ENCODE measurements at regions not wholly inside any gene's neighbourhood (a gene's known extent, or its start where the extent isn't known, plus 50 kb on each side); places are given as distances from the start of the nearest gene placed in this dataset.

DNA sequence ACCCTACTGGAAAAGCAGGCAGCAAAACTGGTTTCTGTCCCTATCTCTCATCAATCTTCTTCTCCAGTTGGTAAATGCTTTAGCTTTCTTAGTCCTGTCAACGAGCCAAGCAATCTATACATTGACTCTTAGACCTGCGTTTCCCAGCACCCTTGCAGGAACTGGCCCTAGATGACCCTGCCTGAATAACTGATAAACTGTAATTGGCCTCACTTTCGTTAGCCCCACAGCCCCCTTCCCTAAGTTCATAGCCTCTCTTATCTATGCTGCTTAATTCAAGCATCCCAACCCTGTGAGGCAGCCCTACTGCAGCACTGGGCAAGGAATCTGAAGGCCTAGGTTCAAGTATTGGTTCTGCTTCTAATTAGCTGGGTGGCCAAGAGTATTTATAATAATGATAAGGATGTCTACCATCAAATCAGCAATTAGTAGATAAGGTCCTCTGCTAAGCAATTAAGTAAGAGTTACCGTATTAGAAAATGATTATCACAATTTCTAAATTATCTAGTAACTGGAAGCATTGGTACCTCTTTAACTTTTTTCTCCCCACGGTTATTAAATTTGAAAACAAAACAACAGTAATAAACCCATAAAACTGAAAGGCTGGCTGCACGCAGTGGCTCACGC is 86.4 kb upstream of the RMDN2 start:
- CTCF ChIA-PET = interaction anchor here (0.7 to 9.6 kb wide), 5 partner anchors 11 to 441 kb away, joined by 3 to 172 read pairs (median 20); no protein-coding TSS in a partner anchor
- no peak for DNase-seq (ENCODE audit: low read depth in 1 of 2, low spot score in 1 of 2)
- POLR2A ChIA-PET = no interaction called here
- Histone ChIP-seq H3K4me3 (no peak overlapping the region), H3K9me3 (no peaks in the 10 kb centered on the region), H3K4me1 (no peaks in the 10 kb centered on the region), H3K27ac (no peak overlapping the region), H3K4me2 (no peak overlapping the region)
- FAIRE-seq = peak; percentile 23
- TF ChIP-seq SREBF2 (IDR thresholded peaks at IDR 0.05) = no peak
- no peak for TF ChIP-seq ZFP36 (IDR thresholded peaks at IDR 0.05; ENCODE audit: borderline replicate concordance, partially characterized antibody)
- TF ChIP-seq MAFK (IDR thresholded peaks at IDR 0.05; ENCODE audit: partially characterized antibody) = no peak
- no peak for TF ChIP-seq NR3C1 (IDR thresholded peaks at IDR 0.05)
- TF ChIP-seq HES2 (IDR thresholded peaks at IDR 0.05) = no peak
- no peak for TF ChIP-seq MYC (IDR thresholded peaks at IDR 0.05; ENCODE audit: borderline replicate concordance, low read length)
- TF ChIP-seq CHD4 (IDR thresholded peaks at IDR 0.05; ENCODE audit: borderline replicate concordance) = no peak
- TF ChIP-seq RNF2 (IDR thresholded peaks at IDR 0.05; ENCODE audit: borderline replicate concordance, low read depth) = no peak
- no peak for TF ChIP-seq EHMT2 (IDR thresholded peaks at IDR 0.05; ENCODE audit: low read depth)
- TF ChIP-seq, protein P1, sequence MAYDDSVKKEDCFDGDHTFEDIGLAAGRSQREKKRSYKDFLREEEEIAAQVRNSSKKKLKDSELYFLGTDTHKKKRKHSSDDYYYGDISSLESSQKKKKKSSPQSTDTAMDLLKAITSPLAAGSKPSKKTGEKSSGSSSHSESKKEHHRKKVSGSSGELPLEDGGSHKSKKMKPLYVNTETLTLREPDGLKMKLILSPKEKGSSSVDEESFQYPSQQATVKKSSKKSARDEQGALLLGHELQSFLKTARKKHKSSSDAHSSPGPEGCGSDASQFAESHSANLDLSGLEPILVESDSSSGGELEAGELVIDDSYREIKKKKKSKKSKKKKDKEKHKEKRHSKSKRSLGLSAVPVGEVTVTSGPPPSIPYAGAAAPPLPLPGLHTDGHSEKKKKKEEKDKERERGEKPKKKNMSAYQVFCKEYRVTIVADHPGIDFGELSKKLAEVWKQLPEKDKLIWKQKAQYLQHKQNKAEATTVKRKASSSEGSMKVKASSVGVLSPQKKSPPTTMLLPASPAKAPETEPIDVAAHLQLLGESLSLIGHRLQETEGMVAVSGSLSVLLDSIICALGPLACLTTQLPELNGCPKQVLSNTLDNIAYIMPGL (CRISPR knock-in tag; IDR thresholded peaks at IDR 0.05; ENCODE audit: borderline replicate concordance) = no peak
- no peak for TF ChIP-seq ZC3H11A (IDR thresholded peaks at IDR 0.05)
- TF ChIP-seq MAX (IDR thresholded peaks at IDR 0.05) = no peak
- no peak for TF ChIP-seq CHD2 (IDR thresholded peaks at IDR 0.05; ENCODE audit: low read length, partially characterized antibody)
- TF ChIP-seq POLR2AphosphoS2 (conservative IDR thresholded peaks at IDR 0.05; ENCODE audit: low read length) = no peak
- TF ChIP-seq RAD21 (conservative IDR thresholded peaks at IDR 0.05 in 1 of 2, IDR thresholded peaks at IDR 0.05 in 1 of 2) = no peak
- TF ChIP-seq, protein P2, sequence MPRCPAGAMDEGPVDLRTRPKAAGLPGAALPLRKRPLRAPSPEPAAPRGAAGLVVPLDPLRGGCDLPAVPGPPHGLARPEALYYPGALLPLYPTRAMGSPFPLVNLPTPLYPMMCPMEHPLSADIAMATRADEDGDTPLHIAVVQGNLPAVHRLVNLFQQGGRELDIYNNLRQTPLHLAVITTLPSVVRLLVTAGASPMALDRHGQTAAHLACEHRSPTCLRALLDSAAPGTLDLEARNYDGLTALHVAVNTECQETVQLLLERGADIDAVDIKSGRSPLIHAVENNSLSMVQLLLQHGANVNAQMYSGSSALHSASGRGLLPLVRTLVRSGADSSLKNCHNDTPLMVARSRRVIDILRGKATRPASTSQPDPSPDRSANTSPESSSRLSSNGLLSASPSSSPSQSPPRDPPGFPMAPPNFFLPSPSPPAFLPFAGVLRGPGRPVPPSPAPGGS (IDR thresholded peaks at IDR 0.05) = no peak
- TF ChIP-seq ZSCAN20 (CRISPR knock-in tag; IDR thresholded peaks at IDR 0.05) = no peak
- ATAC-seq = no peak
- 73% methylated on average over 7 of the region's 7 CpGs for WGBS (ENCODE audit: missing lambda C conversion rate)

- 34% methylated on average over 3 of the region's 3 CpGs for WGBS (ENCODE audit: missing lambda C conversion rate)
- POLR2A ChIA-PET = no interaction called here
- TF ChIP-seq HOXB13 (CRISPR knock-in tag; IDR thresholded peaks at IDR 0.05; ENCODE audit: low read depth) (no peak), USF2 (IDR thresholded peaks at IDR 0.05) (no peak), CBX8 (IDR thresholded peaks at IDR 0.05) (no peak), NFE2L2 (conservative IDR thresholded peaks at IDR 0.05; ENCODE audit: low read length) (no peak), SMC3 (IDR thresholded peaks at IDR 0.05) (no peak), JUNB (IDR thresholded peaks at IDR 0.05) (no peak), HOXB5 (CRISPR knock-in tag; IDR thresholded peaks at IDR 0.05) (no peak), EHF (CRISPR knock-in tag; IDR thresholded peaks at IDR 0.05) (no peak), PHF8 (IDR thresholded peaks at IDR 0.05; ENCODE audit: borderline replicate concordance, low read depth) (no peak), ZFP36 (IDR thresholded peaks at IDR 0.05; ENCODE audit: borderline replicate concordance, partially characterized antibody) (no peak), CEBPB (IDR thresholded peaks at IDR 0.05) (no peak), HOXA7 (CRISPR knock-in tag; IDR thresholded peaks at IDR 0.05) (no peak), RAD21 (conservative IDR thresholded peaks at IDR 0.05 in 1 of 2, IDR thresholded peaks at IDR 0.05 in 1 of 2) (no peak), E2F6 (IDR thresholded peaks at IDR 0.05; ENCODE audit: borderline replicate concordance, low read depth) (no peak), FOSL2 (IDR thresholded peaks at IDR 0.05) (no peak), FOSL2 (CRISPR knock-in tag; IDR thresholded peaks at IDR 0.05) (no peak), ATOH8 (CRISPR knock-in tag; IDR thresholded peaks at IDR 0.05; ENCODE audit: low read depth) (no peak), JUN (IDR thresholded peaks at IDR 0.05) (no peak)
These were observed 85.1 kb upstream of the RMDN2 start for GRCh38 chr2:37839991-37840390.

More at GRCh38 chr2:37839991-37840390, 85.1 kb upstream of the RMDN2 start:
- no peaks in the 10 kb centered on the region for H3K9me3 ChIP-seq
- H3K4me1 ChIP-seq = no peaks in the 10 kb centered on the region
- no peak overlapping the region for H3K4me3 ChIP-seq
- ATAC-seq = no peak
- DNase-seq (ENCODE audit: low read depth in 1 of 2, low spot score in 1 of 2) = no peak
- H3K4me2 ChIP-seq = no peak overlapping the region
- no peak for FAIRE-seq
- no peak overlapping the region for H3K27ac ChIP-seq
- CTCF ChIA-PET = interaction anchor here (1.0 to 3.8 kb wide), 6 partner anchors 8 to 444 kb away, joined by 3 to 38 read pairs (median 10); no protein-coding TSS in a partner anchor

All from A549 (cell line).